ENCODE measurements at regions not wholly inside any gene's neighbourhood (a gene's known extent, or its start where the extent isn't known, plus 50 kb on each side); places are given as distances from the start of the nearest gene placed in this dataset.
"Not testable (repeated sequence)": the region's sequence is repeated elsewhere in the genome, so short reads cannot be mapped to it uniquely, and the experiment has no call there.

- no peak for DNase-seq (ENCODE audit: low read depth)
Observed at GRCh38 chr2:216987252-216987821, 127.5 kb upstream of the TNP1 start.

DNA sequence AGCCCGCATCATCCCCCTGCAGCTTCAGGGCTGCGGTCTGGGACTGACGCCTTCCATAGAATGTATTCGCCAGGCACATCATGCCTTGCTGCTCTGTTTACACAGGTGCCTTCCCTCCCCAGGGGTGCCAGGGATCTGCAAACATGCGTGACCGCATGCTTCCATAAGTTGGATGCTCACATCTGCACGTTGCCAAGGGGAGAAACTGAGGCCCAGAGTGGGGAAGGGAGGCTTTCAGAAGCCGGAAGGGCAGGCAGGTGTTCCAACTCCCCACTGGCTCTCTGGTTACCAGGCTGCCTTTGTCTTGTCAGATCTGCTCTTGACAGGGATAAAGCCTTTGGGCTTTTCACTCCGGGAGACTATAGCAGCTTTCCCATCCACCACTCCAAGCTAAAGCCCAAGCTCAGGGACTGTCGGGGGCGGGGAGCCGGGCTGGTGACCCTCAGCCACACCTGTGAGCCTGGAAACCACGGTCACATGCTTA, 125.8 kb upstream of the TNP1 start:
- DNase-seq (ENCODE audit: low read depth): no peak

GRCh38 chr2:216984937-216985336, 125.1 kb upstream of the TNP1 start:
- DNase-seq (ENCODE audit: low read depth): no peak

DNA sequence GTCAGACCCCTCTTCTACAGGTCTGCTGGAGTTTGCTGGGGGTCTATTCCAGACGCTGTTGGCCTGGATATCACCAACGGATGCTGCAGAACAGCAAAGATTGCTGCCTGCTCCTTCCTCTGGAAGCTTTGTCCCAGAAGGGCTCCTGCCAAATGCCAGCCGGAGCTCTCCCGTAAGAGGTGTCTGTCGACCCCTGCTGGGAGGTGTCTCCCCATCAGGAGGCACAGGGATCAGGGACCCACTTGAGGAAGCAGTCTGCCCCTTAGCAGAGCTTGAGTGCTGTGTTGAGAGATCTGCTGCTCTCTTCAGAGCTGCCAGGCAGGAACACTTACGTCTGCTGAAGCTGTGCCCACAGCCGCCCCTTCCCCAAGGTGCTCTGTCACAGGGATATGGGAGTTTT, 122.1 kb upstream of the TNP1 start:
- DNase-seq (ENCODE audit: low read depth): not testable (repeated sequence)

- not testable (repeated sequence) for DNase-seq (ENCODE audit: low read depth)
Observed at GRCh38 chr2:216980510-216980909, 120.6 kb upstream of the TNP1 start.

GRCh38 chr2:216974321-216975302, 114.7 kb upstream of the TNP1 start:
- DNase-seq (ENCODE audit: low read depth): no peak

GRCh38 chr2:216971593-216971992, 111.7 kb upstream of the TNP1 start:
- no peak for DNase-seq (ENCODE audit: low read depth)

DNA sequence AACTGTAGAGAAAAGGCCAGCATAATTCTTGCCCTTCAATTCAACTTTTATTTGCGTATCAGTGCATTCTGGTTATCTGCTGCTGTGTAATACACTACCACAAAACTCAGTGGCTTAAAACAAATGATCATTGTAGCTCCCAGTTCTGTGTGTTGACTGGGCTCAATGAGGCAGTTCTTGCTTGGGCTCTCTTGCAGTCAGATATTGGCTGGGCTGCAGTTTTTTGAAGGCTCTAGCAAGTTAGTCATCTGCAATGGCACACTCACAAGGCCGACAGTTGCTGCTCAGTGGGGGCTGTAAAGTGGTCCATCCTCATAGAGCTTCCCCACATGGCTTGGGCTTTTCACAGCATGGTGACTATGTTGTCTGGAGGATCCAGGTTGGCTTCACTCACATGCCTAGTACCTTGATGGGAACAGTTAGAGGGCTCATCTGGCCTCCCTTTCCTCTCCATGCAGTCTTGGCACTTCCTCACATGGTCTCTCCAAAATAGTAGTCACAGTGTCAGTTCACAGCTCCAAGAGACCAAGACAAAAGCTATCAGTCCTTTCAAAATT, 110.6 kb upstream of the TNP1 start:
- DNase-seq (ENCODE audit: low read depth): no peak

- no peak for DNase-seq (ENCODE audit: low read depth)
Observed at GRCh38 chr2:216967889-216968288, 108.0 kb upstream of the TNP1 start.

DNA sequence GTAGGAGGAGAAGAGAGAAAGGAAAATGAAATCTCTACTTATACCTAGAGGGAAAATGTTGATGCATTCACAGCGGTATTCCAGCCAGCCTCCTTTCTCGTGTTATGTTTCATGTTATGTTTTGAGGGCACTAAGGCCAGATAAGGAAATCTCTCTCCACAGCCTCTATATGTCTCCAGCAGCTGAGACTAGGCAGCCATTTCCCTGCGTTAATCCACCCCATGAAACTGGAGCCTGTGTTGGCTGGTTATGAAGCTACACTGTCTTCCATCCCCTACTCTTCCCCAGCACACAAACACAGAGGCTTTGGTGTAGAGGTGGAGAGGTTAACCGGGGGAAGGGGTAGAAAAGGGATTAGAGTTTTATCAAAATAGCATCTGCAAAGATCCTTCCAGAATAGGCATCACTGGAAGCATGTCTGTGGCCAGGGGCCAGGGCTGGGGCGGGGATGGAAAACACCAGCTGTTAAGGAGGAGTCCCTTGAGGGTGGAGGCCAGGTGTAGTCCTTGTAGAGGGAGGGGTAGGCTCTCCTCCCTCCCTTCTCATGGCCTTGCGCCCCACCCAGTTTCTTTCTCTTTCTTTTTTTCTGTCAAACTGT, 100.9 kb upstream of the TNP1 start:
- no peak for DNase-seq (ENCODE audit: low read depth)

GRCh38 chr2:216959433-216959832, 99.6 kb upstream of the TNP1 start:
- DNase-seq (ENCODE audit: low read depth): no peak

- no peak for DNase-seq (ENCODE audit: low read depth)
Observed at GRCh38 chr2:216956820-216957493, 97.1 kb upstream of the TNP1 start.

DNA sequence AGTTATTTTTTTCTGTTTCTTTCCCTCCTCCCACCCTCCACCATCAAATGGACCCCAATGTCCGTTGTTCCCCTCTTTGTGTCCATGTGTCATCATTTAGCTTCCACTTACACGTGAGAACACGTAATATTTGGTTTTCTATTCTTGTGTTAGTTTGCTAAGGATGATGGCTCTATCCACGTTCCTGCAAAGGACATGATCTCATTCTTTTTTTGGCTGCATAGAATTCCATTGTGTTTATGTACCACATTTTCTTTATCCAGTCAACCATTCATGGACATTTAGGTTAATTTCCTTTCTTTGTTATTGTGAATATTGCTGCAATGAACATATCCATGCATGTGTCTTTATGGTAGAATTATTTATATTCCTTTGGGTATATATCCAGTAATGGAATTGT, 91.3 kb upstream of the TNP1 start:
- no peak for DNase-seq (ENCODE audit: low read depth)

- DNase-seq (ENCODE audit: low read depth): no peak
Observed at GRCh38 chr2:216950547-216950946, 90.7 kb upstream of the TNP1 start.

- DNase-seq (ENCODE audit: low read depth): no peak
Observed at GRCh38 chr2:216949700-216950413, 90.0 kb upstream of the TNP1 start.

GRCh38 chr2:216947055-216947454, 87.2 kb upstream of the TNP1 start:
- DNase-seq (ENCODE audit: low read depth): no peak

GRCh38 chr2:216944733-216945132, 84.9 kb upstream of the TNP1 start:
- DNase-seq (ENCODE audit: low read depth): no peak

GRCh38 chr2:216943109-216943508, 83.2 kb upstream of the TNP1 start:
- DNase-seq (ENCODE audit: low read depth): no peak

DNA sequence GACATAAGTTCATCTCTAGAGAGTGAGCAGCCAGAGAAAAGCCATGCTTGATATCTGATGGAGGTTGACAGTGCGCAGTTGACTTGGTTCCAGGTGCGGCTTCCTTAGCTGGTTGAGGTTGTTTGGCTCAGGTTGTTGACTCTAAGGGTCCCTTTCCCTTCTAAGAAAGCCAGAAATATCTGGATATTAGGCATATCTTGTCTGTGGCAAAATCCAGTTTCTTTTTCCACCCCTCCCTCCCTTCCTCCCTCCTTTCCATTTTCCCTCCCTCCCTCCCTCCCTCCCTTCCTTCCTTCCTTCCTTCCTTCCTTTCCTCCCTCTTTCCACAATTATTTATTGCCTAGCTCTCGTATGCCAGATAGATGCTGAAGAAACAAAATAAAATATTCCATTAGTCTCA, 82.6 kb upstream of the TNP1 start:
- DNase-seq (ENCODE audit: low read depth): no peak

GRCh38 chr2:216942016-216942415, 82.2 kb upstream of the TNP1 start:
- DNase-seq (ENCODE audit: low read depth): no peak

DNA sequence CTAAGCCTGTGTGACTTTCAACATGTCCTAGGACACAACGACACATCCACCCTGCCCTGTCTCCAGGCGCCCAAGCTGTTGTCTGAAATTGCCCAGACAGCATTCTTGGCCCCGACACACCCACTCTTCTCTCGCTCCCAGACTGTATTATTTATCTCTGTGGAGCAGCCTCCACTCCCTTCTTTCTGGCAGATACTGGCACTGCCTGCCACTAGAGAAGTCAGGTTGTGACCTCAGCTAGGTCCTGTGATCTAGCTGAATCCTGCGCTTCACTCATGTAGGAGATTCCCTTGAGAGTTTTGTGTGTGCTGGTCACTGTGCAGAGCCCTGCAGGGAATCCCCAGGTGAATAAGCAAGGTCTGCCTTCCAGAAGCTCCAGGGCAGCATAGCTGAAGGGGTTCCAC, 77.1 kb upstream of the TNP1 start:
- no peak for DNase-seq (ENCODE audit: low read depth)

Measured in stimulated activated CD4-positive, alpha-beta T cell treated with anti-CD3 and anti-CD28 coated beads, Interleukin-2, amount 100 ng/mL, for 4 hours (primary cell).